ENCODE measurements at regions not wholly inside any gene's neighbourhood (a gene's known extent, or its start where the extent isn't known, plus 50 kb on each side); places are given as distances from the start of the nearest gene placed in this dataset.
"Not testable (repeated sequence)": the region's sequence is repeated elsewhere in the genome, so short reads cannot be mapped to it uniquely, and the experiment has no call there.

GRCh38 chr6:145273136-145273535 lies 462.2 kb downstream of the EPM2A start:
- DNase-seq, result no peak

DNA sequence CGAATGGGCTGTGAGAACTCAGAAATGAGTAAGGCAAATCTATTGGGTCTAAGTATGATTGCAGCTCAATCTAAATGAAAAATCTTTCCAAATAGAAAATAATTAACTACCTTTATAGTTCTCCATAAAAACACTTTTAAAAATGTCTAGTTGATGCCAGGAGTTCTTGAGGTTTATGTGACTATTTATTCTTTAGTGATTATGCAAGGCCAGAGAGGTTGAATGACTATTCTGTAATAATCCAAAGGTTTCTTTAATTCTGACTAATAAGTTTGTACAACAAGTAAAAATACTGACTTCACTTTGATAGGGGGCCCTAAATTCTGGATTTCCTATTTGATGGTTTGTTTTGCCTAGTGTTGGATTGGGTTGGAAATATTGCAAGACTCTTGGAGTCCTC lies 461.2 kb downstream of the EPM2A start:
- no peak for DNase-seq

- no peak for DNase-seq
These were observed 460.3 kb downstream of the EPM2A start for GRCh38 chr6:145275019-145275418.

- DNase-seq, result no peak
These were observed 459.5 kb downstream of the EPM2A start for GRCh38 chr6:145275787-145276186.

- DNase-seq, result no peak
These were observed 458.6 kb downstream of the EPM2A start for GRCh38 chr6:145276756-145277155.

DNA sequence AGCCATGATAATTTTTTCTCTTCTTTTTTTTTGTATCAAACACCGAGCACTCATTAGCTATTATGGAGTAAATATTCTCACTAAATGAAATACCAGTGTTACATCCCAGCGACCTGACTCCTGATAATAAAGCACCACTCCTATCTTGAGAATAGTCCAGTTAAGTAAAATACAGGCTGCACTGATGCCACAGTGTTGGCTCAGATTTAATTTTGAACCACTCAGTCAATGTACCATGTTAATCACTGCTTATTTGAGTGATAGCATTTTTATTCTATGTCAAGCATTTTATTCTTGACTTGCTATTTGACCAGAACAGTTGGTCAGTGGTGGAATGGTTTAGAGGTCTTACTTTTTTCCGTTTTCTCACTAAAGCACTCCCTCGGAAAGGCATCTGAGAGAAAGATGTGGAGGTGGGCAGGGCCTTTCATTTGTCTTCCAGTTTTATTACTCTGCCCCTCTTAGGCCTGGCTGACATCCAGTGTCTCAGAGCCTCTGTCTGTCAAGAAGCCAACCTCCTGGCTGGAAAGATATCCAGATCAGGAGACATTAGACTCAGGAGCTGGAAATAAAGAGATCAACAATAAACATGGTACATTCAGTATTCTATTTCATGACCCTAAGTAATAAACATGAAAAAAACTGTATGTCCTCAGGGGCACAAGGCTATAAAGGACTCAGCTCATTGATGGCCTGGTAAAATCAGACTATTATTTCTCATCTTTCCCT lies 457.8 kb downstream of the EPM2A start:
- DNase-seq, result no peak

DNA sequence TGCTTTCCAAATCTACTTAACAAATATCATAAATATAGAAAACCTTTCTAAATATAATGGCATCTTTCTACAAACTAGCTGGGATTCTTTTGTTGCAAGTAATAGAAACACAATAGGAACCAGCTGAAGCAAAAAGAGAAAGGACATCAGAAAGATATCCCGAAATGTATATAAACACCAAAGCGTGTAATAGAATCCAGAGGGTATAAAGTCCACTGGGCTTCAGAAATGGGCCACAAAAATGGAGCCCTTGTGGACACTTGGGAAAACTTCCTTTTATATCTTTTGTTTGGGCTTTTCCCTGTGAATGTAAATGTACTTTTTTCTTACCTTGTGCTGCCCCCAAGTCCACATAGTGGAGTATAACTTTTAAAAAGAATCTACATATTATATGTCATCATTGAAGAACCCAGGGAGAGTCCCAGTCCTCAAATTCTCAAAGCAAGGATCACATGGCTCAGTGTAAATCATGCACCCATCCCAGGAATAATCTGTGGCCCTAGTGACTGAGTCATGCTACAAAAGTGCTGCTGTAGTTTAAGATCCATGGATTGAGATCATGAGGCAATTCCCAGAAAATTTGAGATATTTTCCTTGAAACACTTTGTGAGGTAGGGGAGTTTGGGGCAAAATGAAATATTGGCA lies 457.0 kb downstream of the EPM2A start:
- DNase-seq, result no peak

DNA sequence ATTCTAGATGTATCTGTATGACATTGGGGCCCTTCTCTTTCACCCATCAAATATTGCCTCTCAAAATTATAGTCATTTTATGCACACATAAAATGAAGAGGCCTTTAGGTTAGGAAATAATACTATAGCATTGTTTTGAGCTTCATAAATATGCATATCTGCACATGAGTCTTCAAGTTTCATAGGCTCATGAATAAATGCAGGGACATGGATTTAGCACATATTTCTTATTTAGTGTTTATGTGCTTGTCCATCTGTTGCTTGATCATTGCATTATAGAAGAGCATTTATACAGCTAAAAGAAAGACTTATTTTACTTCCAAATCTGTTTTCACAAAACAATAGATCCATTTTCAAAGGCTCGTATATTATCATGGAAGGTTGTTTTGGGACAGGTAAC lies 455.8 kb downstream of the EPM2A start:
- DNase-seq, result no peak

- no peak for DNase-seq
These were observed 455.3 kb downstream of the EPM2A start for GRCh38 chr6:145279993-145280392.

DNA sequence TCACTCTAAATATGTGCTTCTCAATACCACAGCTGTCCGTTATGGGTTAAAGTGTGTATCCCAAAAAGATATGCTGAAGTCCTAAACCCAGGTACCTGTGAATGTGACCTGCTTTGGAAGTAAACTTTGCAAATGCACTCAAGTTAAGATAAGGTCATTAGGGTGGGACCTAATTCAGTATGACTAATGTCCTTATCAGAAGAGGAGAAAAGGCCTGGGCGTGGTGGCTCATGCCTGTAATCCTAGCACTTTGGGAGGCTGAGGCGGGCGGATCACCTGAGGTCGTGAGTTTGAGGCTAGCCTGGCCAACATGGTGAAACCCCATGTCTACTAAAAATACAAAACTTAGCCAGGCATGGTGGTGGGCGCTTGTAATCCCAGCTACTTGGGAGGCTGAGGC lies 452.1 kb downstream of the EPM2A start:
- not testable (repeated sequence) for DNase-seq

- no peak for DNase-seq
These were observed 451.5 kb downstream of the EPM2A start for GRCh38 chr6:145283856-145284255.

- no peak for DNase-seq
These were observed 448.4 kb downstream of the EPM2A start for GRCh38 chr6:145286916-145287315.

DNA sequence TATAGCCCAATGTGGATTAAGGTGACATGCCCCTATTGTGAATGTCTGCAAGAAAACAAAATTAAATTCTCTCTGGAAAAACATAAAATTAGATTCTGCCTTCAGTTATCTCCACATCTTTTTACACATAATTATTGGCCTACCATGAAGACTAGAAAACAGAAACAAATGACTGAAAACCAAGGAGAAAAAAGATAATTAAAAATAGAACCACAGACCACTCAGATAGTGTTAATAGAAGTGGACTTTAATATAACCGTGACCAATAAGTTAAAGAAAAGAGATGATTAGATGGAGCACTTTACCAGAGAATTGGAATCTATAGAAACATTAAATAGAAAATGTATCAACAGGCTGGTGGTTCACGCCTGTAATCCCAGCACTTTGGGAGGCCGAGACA lies 445.7 kb downstream of the EPM2A start:
- DNase-seq, result no peak

DNA sequence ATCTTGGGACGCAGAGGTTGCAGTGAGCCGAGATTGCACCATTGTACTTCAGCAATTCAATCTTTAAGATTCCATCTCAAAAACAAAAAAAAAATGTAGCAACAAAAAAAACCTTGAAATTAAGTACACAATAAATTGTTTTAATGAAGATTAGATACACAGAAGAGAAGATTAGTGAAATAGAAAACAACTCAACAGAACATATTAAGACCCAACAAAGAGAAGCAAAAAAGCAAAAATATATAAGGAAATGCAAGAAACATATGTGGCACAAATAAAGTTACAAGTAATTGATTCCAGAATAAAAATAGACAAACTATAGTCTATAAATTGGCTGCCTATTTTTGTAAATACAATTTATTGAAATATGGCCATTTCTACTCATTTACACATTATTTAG lies 445.2 kb downstream of the EPM2A start:
- no peak for DNase-seq

DNA sequence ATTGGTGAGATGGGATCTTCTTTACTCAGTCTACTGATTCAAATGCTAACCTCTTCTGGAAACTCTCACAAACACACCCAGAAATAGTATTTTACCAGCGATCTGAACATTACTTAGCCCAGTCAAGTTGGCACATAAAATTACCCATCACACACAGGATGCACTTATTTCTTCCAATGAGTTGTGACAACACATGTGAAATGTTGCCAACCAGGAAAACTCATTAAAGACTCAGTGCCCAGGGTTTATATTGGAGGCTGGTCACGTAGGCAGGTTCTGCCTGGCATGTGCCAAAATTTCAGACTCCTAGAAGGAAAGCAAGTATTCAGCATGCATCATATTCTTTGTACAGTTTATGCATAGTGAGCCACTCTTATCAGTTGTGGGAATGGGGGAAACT lies 443.3 kb downstream of the EPM2A start:
- DNase-seq, result no peak

DNA sequence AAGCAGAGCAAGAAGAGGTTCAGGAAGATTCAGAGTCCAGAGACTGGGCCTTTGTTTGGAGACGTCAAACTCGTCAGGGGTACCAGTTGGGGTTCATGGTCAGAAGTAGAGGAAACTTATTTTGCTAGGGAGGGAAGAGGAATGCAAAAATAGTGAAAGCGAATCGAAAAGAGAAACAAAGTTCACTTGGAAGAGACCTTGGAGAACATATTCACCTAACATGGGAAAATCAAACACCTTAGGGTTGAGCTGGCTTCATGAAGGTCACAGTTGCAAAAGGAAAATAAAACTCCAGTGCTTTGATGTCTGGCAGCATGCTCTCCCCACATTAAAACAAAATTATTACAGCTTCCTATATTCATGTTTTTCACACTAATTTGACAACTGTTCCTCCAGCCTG lies 440.4 kb downstream of the EPM2A start:
- no peak for DNase-seq

DNA sequence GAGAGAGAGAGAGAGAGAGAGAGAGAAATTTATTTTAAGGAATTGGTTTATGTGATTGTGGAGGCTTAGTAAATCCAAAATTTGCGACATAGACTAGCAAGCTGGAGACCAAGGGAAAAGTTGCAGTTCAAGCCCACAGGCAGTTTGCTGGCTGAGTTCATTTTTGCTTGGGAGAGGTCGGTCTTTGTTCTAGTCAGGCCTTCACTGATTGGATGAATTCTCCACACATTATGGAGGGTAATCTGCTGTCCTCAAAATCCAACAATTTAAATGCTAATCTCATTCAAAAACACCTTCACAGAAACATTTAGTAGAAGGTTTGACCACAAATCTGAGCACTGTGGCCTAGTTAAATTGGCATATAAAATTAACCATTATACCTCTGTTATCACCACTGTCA lies 439.6 kb downstream of the EPM2A start:
- DNase-seq, result no peak

- DNase-seq, result no peak
These were observed 429.6 kb downstream of the EPM2A start for GRCh38 chr6:145305670-145306069.

DNA sequence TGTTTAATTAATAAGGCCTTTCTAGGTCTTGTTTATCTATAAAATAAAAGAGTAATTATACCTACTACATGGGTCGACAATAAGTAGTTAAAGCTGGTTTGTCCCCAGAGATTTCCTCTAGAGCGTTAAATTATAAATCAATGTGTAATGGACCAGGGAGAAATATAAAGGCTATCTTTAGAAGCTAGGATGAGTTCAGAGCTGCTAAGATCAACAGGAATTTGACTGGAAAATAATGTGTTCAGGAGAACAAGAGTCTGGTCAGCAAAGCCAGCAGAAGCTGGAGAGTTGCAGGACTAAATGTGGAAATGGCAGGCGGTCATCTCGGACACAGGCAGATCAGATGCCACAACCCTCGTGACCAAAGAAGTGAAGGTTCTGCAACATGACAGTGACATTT lies 428.8 kb downstream of the EPM2A start:
- DNase-seq, result no peak

- no peak for DNase-seq
These were observed 425.3 kb downstream of the EPM2A start for GRCh38 chr6:145309842-145310535.

DNA sequence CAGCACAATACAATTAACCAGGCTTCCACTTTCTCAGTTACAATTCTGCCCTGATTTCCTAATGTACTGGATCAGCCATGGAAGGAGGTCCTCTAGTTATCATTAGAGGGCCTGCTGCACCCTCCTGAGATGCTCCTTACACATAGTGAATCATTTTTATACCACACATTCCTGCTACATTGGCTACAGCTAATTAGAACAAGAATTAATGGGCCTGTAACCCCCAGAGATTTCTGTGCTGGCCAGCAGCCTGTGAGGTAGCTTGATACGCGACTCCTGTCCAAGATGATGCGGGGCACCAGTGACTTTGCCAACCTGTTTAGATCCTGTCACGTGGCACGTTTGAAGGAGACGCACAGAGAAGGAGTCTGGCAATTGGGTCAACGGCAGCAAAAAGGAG lies 422.8 kb downstream of the EPM2A start:
- no peak for DNase-seq

GRCh38 chr6:145313041-145313855 lies 422.1 kb downstream of the EPM2A start:
- no peak for DNase-seq

- no peak for DNase-seq
These were observed 419.2 kb downstream of the EPM2A start for GRCh38 chr6:145315982-145316600.
